NB4 (cell line): ENCODE measurements at regions not wholly inside any gene's neighbourhood (a gene's known extent, or its start where the extent isn't known, plus 50 kb on each side); places are given as distances from the start of the nearest gene placed in this dataset.

Source experiments
- MYC ChIP-seq: IDR thresholded peaks from 2 replicates; pipeline ENCODE4 v1.6.1; 2011; ENCODE audit warnings: low read depth, low read length
- POLR2A ChIP-seq: IDR thresholded peaks from 2 replicates; pipeline ENCODE4 v1.6.1; 2011; ENCODE audit warnings: mild to moderate bottlenecking; ENCODE audit not compliant: insufficient read length; ENCODE audit errors: extremely low read depth
- TF ChIP-seq, protein P1 (sequence below): IDR thresholded peaks from one replicate; pipeline ENCODE4 v1.5.1; 2012; ENCODE audit warnings: low read depth, low read length
- TF ChIP-seq, protein P2 (sequence below): IDR thresholded peaks from 2 replicates; pipeline ENCODE4 v1.6.1; 2011; ENCODE audit warnings: low read depth, low read length

DNA sequence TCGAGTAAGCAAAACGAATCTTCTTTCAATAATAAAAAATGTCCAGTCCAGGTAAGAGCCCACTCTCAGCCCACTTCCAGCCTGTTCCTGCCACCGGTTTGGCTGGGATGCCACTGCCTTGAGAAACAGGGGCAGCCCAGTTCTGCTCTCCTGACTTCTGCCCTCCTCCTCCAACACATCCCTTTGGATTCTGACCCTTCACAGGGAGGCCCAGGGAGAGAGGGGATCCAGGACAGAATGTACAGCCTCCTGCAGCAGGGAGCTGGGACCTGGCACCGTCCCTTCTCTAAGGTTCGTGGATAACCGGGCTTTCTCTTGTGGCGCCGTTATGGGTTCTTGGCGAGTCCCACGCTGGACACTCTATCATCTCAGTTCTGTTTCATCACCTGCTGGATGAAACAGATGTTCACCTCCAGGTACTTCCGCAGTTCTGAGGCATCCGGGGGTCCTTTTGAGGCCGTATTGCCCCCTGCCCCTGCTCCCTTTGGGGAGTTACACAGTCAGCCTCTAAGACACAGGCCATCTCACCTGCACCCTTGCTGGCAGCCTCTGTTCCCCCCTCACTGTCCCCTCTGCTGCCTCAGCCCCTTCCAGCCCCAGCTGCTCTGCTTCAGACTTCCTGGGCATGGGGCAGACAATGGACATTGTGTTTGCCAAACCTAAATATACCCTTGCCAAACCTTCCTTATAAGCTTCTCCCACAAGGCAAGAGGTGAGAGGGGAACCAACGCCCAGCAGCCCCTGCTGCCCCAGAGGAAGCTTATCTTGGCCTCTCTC is 203.8 kb upstream of the ZMIZ1 start:
- TF ChIP-seq, protein P1, sequence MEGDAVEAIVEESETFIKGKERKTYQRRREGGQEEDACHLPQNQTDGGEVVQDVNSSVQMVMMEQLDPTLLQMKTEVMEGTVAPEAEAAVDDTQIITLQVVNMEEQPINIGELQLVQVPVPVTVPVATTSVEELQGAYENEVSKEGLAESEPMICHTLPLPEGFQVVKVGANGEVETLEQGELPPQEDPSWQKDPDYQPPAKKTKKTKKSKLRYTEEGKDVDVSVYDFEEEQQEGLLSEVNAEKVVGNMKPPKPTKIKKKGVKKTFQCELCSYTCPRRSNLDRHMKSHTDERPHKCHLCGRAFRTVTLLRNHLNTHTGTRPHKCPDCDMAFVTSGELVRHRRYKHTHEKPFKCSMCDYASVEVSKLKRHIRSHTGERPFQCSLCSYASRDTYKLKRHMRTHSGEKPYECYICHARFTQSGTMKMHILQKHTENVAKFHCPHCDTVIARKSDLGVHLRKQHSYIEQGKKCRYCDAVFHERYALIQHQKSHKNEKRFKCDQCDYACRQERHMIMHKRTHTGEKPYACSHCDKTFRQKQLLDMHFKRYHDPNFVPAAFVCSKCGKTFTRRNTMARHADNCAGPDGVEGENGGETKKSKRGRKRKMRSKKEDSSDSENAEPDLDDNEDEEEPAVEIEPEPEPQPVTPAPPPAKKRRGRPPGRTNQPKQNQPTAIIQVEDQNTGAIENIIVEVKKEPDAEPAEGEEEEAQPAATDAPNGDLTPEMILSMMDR: no peak
- no peak for TF ChIP-seq POLR2A
- TF ChIP-seq MYC: no peak
- TF ChIP-seq, protein P2, sequence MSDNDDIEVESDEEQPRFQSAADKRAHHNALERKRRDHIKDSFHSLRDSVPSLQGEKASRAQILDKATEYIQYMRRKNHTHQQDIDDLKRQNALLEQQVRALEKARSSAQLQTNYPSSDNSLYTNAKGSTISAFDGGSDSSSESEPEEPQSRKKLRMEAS: no peak
